H9 (cell line): ENCODE measurements at regions not wholly inside any gene's neighbourhood (a gene's known extent, or its start where the extent isn't known, plus 50 kb on each side); places are given as distances from the start of the nearest gene placed in this dataset.

Experiments
- DNase-seq: peaks from one replicate; pipeline ENCODE4 v3.0.0-alpha.2; 2017
- H2AFZ ChIP-seq: one replicate; pipeline ENCODE4 v1.6.1; 2013; ENCODE audit warnings: mild to moderate bottlenecking, low read length, control low read depth, moderate library complexity
- H2AK5ac ChIP-seq: 2 replicates; pipeline ENCODE4 v1.6.1; 2013; ENCODE audit warnings: low read length, control low read depth, mixed read lengths; ENCODE audit not compliant: insufficient read length
- H2BK120ac ChIP-seq: one replicate; pipeline ENCODE4 v1.6.1; 2013; ENCODE audit warnings: low read depth, mild to moderate bottlenecking, low read length, control low read depth, inconsistent platforms; ENCODE audit not compliant: poor library complexity, severe bottlenecking
- H2BK12ac ChIP-seq: 2 replicates; pipeline ENCODE4 v1.6.1; 2013; ENCODE audit warnings: low read length, control low read depth, mixed read lengths, low read depth; ENCODE audit not compliant: insufficient read length
- H2BK15ac ChIP-seq: 2 replicates; pipeline ENCODE4 v1.6.1; 2013; ENCODE audit warnings: low read depth, low read length, control low read depth
- H2BK20ac ChIP-seq: one replicate; pipeline ENCODE4 v1.6.1; 2013; ENCODE audit warnings: low read depth, mild to moderate bottlenecking, low read length, control low read depth, inconsistent platforms; ENCODE audit not compliant: poor library complexity, severe bottlenecking
- H2BK5ac ChIP-seq: 2 replicates; pipeline ENCODE4 v1.6.1; 2013; ENCODE audit warnings: low read length, control low read depth, mixed read lengths; ENCODE audit not compliant: insufficient read length
- H3K14ac ChIP-seq: 2 replicates; pipeline ENCODE4 v1.6.1; 2013; ENCODE audit warnings: low read length, control low read depth; ENCODE audit not compliant: insufficient read depth
- H3K18ac ChIP-seq: 2 replicates; pipeline ENCODE4 v1.6.1; 2013; ENCODE audit warnings: low read depth, mild to moderate bottlenecking, mixed read lengths, low read length, control low read depth; ENCODE audit not compliant: insufficient read length
- H3K23ac ChIP-seq: 2 replicates; pipeline ENCODE4 v1.6.1; 2013; ENCODE audit warnings: low read length, control low read depth, mixed read lengths, low read depth; ENCODE audit not compliant: insufficient read length
- H3K23me2 ChIP-seq: 2 replicates; pipeline ENCODE4 v1.6.1; 2013; ENCODE audit warnings: low read depth, mild to moderate bottlenecking, mixed read lengths, low read length, control low read depth; ENCODE audit not compliant: insufficient read length, poor library complexity, severe bottlenecking
- H3K27ac ChIP-seq: 2 replicates; pipeline ENCODE4 v1.5.1; 2013; ENCODE audit warnings: low read length, control low read depth, mixed read lengths, low read depth; ENCODE audit not compliant: insufficient read length
- H3K27me3 ChIP-seq: 2 replicates; pipeline ENCODE4 v1.6.1; 2013; ENCODE audit warnings: low read length, control low read depth, inconsistent platforms; ENCODE audit not compliant: insufficient read depth
- H3K4ac ChIP-seq: 2 replicates; pipeline ENCODE4 v1.6.1; 2013; ENCODE audit warnings: low read depth, mild to moderate bottlenecking, control low read depth, inconsistent platforms, low read length, moderate library complexity
- H3K4me1 ChIP-seq: 2 replicates; pipeline ENCODE4 v1.6.1; 2013; ENCODE audit warnings: low read length, control low read depth, inconsistent platforms; ENCODE audit not compliant: insufficient read depth
- H3K4me2 ChIP-seq: 2 replicates; pipeline ENCODE4 v1.6.1; 2013; ENCODE audit warnings: low read length, control low read depth, mixed read lengths; ENCODE audit not compliant: insufficient read length, insufficient read depth
- H3K56ac ChIP-seq: 2 replicates; pipeline ENCODE4 v1.6.1; 2013; ENCODE audit warnings: low read depth, mild to moderate bottlenecking, mixed read lengths, low read length, control low read depth; ENCODE audit not compliant: insufficient read length
- H3K79me1 ChIP-seq: 2 replicates; pipeline ENCODE4 v1.6.1; 2013; ENCODE audit warnings: low read depth, mild to moderate bottlenecking, moderate library complexity, low read length, control low read depth, inconsistent platforms; ENCODE audit not compliant: insufficient read depth, poor library complexity, severe bottlenecking
- H3K79me2 ChIP-seq: 2 replicates; pipeline ENCODE4 v1.6.1; 2013; ENCODE audit warnings: low read length, control low read depth, inconsistent platforms; ENCODE audit not compliant: insufficient read depth
- H3K9ac ChIP-seq: 2 replicates; pipeline ENCODE4 v1.6.1; 2013; ENCODE audit warnings: low read length, control low read depth, mixed read lengths; ENCODE audit not compliant: insufficient read length; ENCODE audit errors: extremely low read depth
- H3K9me3 ChIP-seq: one replicate; pipeline ENCODE4 v1.6.1; 2013; ENCODE audit warnings: low read depth, low read length, inconsistent platforms; ENCODE audit not compliant: control insufficient read depth
- H3T11ph ChIP-seq: one replicate; pipeline ENCODE4 v1.6.1; 2013; ENCODE audit warnings: mild to moderate bottlenecking, low read length, control low read depth, inconsistent platforms
- H4K20me1 ChIP-seq: one replicate; pipeline ENCODE4 v1.6.1; 2013; ENCODE audit not compliant: control insufficient read depth, insufficient read length, insufficient read depth
- H4K5ac ChIP-seq: 2 replicates; pipeline ENCODE4 v1.6.1; 2013; ENCODE audit warnings: low read depth, mild to moderate bottlenecking, mixed read lengths, low read length, control low read depth; ENCODE audit not compliant: insufficient read length
- H4K8ac ChIP-seq: replicated peaks from 2 replicates; pipeline ENCODE4 v1.6.1; 2013; ENCODE audit warnings: low read length, control low read depth, mixed read lengths, low read depth; ENCODE audit not compliant: insufficient read length
- H4K91ac ChIP-seq: 2 replicates; pipeline ENCODE4 v1.6.1; 2013; ENCODE audit warnings: low read depth, mild to moderate bottlenecking, moderate library complexity, mixed read lengths, low read length, control low read depth; ENCODE audit not compliant: insufficient read length
- H3K27ac Mint-ChIP-seq, 3 experiments: 2 replicates in 2 of 3; 3 replicates in 1 of 3; pipeline ENCODE4 v1.8.0; 2020 to 2021; ENCODE audit warnings: mixed read lengths in 3 of 3, mild to moderate bottlenecking in 1 of 3, moderate library complexity in 1 of 3
- H3K27me3 Mint-ChIP-seq: 2 replicates; pipeline ENCODE4 v1.8.0; 2021; ENCODE audit warnings: low read depth, mild to moderate bottlenecking, moderate library complexity, mixed read lengths
- H3K36me3 Mint-ChIP-seq, 3 experiments: 2 replicates in 2 of 3; 3 replicates in 1 of 3; pipeline ENCODE4 v1.8.0; 2020 to 2021; ENCODE audit warnings: low read depth in 3 of 3, mixed read lengths in 3 of 3; ENCODE audit not compliant: insufficient read depth in 1 of 3
- H3K4me1 Mint-ChIP-seq, 2 experiments: 2 replicates each; pipeline ENCODE4 v1.8.0; 2020; ENCODE audit warnings: mixed read lengths in 2 of 2
- H3K4me3 Mint-ChIP-seq, 2 experiments: 2 replicates in 1 of 2; 3 replicates in 1 of 2; pipeline ENCODE4 v1.8.0; 2020 to 2021; ENCODE audit warnings: mild to moderate bottlenecking in 2 of 2, mixed read lengths in 2 of 2, moderate library complexity in 1 of 2
- H3K9me3 Mint-ChIP-seq, 2 experiments: 2 replicates in 1 of 2; 3 replicates in 1 of 2; pipeline ENCODE4 v1.8.0; 2020; ENCODE audit warnings: mild to moderate bottlenecking in 2 of 2, mixed read lengths in 2 of 2, moderate library complexity in 1 of 2
- WGBS: extraction: QIAGEN DNeasy Blood & Tissue Kit; methylation state at CpG from one replicate; pipeline ENCODE4 v1.1.7; 2013; ENCODE audit warnings: missing lambda C conversion rate, low lambda C conversion rate, mixed read lengths; ENCODE audit not compliant: insufficient read length; ENCODE audit errors: extremely low coverage; 5-methylcytosine and 5-hydroxymethylcytosine counted together
- TF ChIP-seq, protein P1 (sequence below): fragments of 200-600 bp; sonication (generic); conservative IDR thresholded peaks from 3 replicates; pipeline ENCODE4 v1.8.0; 2021; ENCODE audit warnings: antibody characterized with exemption, mild to moderate bottlenecking

DNA sequence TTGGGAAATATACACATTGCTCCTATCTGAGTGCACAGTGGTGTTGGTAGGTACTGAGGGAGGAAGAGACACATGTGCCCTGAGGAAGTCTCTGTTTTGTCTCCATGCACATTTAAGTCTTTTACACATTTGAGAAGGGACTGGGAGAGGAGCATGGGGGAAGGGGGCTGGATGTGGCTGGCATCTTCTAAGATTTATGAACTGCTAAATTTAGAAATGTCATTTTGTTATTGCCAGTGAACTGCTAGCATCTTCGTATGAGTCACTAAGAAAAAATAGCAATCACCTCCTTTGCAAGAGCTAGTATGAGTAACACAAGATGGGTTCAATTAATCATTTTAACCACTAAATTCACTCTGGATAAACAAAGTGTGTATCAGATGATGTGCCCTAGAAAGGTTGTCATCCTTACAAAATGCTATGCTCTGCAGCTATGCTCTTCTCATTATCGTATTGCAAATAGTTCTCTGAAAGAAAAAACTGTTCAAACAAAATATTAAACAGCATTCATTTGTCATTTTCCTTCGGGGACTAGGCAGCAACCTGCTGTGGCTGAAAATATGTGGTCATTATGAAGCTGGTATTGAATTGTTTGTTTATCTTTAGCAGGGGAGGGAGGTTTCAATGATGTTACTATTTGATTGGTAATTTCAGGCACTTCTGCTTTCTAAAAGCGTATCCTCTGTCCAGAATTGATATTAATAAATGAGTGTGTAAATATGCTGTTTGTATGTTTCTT is 236.5 kb downstream of the DMRTA1 start:
- no peak overlapping the region for H2AFZ ChIP-seq
- no peak overlapping the region for H3K23ac ChIP-seq
- no peak overlapping the region for H4K91ac ChIP-seq
- no peak overlapping the region for H4K8ac ChIP-seq
- H2AK5ac ChIP-seq: no peak overlapping the region
- no peaks in the 10 kb centered on the region for H3K27me3 ChIP-seq
- no peak overlapping the region for H3K14ac ChIP-seq
- H3K23me2 ChIP-seq: no peaks in the 10 kb centered on the region
- H4K20me1 ChIP-seq: no peaks in the 10 kb centered on the region
- no peaks in the 10 kb centered on the region for H3K9me3 ChIP-seq
- H3K79me1 ChIP-seq: no peaks in the 10 kb centered on the region
- no peak overlapping the region for H3K4ac ChIP-seq
- no peak overlapping the region for H2BK20ac ChIP-seq
- H3K9ac ChIP-seq: no peak overlapping the region
- H3K4me2 ChIP-seq: no peak overlapping the region
- H3K4me1 ChIP-seq: no peaks in the 10 kb centered on the region
- WGBS: no CpG with 5 or more reads among the region's 4 CpGs
- H2BK15ac ChIP-seq: no peak overlapping the region
- peaks cover 0 to 2% of the 10 kb centered on the region in 2 experiments; a peak in 2 of 5 replicates for H3K9me3 Mint-ChIP-seq
- H3K18ac ChIP-seq: no peak overlapping the region
- peaks cover 0 to 7% (median 2%) of the 10 kb centered on the region in 3 experiments; a peak in 1 of 7 replicates for H3K36me3 Mint-ChIP-seq
- no peak overlapping the region; a peak in 1 of 5 replicates for H3K4me3 Mint-ChIP-seq
- no peaks in the 10 kb centered on the region for H3K27me3 Mint-ChIP-seq
- TF ChIP-seq, protein P1, sequence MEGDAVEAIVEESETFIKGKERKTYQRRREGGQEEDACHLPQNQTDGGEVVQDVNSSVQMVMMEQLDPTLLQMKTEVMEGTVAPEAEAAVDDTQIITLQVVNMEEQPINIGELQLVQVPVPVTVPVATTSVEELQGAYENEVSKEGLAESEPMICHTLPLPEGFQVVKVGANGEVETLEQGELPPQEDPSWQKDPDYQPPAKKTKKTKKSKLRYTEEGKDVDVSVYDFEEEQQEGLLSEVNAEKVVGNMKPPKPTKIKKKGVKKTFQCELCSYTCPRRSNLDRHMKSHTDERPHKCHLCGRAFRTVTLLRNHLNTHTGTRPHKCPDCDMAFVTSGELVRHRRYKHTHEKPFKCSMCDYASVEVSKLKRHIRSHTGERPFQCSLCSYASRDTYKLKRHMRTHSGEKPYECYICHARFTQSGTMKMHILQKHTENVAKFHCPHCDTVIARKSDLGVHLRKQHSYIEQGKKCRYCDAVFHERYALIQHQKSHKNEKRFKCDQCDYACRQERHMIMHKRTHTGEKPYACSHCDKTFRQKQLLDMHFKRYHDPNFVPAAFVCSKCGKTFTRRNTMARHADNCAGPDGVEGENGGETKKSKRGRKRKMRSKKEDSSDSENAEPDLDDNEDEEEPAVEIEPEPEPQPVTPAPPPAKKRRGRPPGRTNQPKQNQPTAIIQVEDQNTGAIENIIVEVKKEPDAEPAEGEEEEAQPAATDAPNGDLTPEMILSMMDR: no peak
- H2BK120ac ChIP-seq: no peak overlapping the region
- H3K4me1 Mint-ChIP-seq: peaks cover 9 to 14% of the 10 kb centered on the region in 2 experiments; a peak in 3 of 4 replicates
- no peak overlapping the region for H3K56ac ChIP-seq
- no peak overlapping the region for H3T11ph ChIP-seq
- H3K79me2 ChIP-seq: no peaks in the 10 kb centered on the region
- H3K27ac Mint-ChIP-seq: no peak overlapping the region
- H2BK5ac ChIP-seq: no peak overlapping the region
- H4K5ac ChIP-seq: no peak overlapping the region
- no peak for DNase-seq
- no peak overlapping the region for H3K27ac ChIP-seq
- H2BK12ac ChIP-seq: no peak overlapping the region
